Right renal cortex interstitium (tissue), 3 donors: ENCODE measurements at regions not wholly inside any gene's neighbourhood (a gene's known extent, or its start where the extent isn't known, plus 50 kb on each side); places are given as distances from the start of the nearest gene placed in this dataset.

Source experiments
- DNase-seq, 3 donors: peaks; one replicate each; pipeline ENCODE4 v3.0.0-alpha.2; 2013; ENCODE audit warnings: low read depth in 3 of 3, low spot score in 2 of 3

GRCh38 chr2:123908522-123908921, 116.6 kb upstream of the CNTNAP5 start:
- DNase-seq, result no peak

GRCh38 chr2:123912171-123912570, 112.9 kb upstream of the CNTNAP5 start:
- no peak for DNase-seq

- DNase-seq, result no peak
Observed at GRCh38 chr2:123913143-123913735, 111.8 kb upstream of the CNTNAP5 start.

GRCh38 chr2:123915380-123915779, 109.7 kb upstream of the CNTNAP5 start:
- no peak for DNase-seq

- DNase-seq, result no peak
Observed at GRCh38 chr2:123916051-123916450, 109.0 kb upstream of the CNTNAP5 start.

- DNase-seq, result no peak
Observed at GRCh38 chr2:123916531-123916930, 108.6 kb upstream of the CNTNAP5 start.

- no peak for DNase-seq
Observed at GRCh38 chr2:123917241-123917640, 107.8 kb upstream of the CNTNAP5 start.

- no peak for DNase-seq
Observed at GRCh38 chr2:123928358-123928757, 96.7 kb upstream of the CNTNAP5 start.

GRCh38 chr2:123935405-123935804, 89.7 kb upstream of the CNTNAP5 start:
- no peak for DNase-seq

GRCh38 chr2:123953846-123954245, 71.2 kb upstream of the CNTNAP5 start:
- DNase-seq, result no peak

GRCh38 chr2:123958011-123958410, 67.1 kb upstream of the CNTNAP5 start:
- no peak for DNase-seq

GRCh38 chr2:123961576-123961975, 63.5 kb upstream of the CNTNAP5 start:
- DNase-seq, result no peak

GRCh38 chr2:123971564-123972318, 53.3 kb upstream of the CNTNAP5 start:
- no peak for DNase-seq
